Smooth muscle cell (in vitro differentiated cells): ENCODE measurements at regions not wholly inside any gene's neighbourhood (a gene's known extent, or its start where the extent isn't known, plus 50 kb on each side); places are given as distances from the start of the nearest gene placed in this dataset.

ENCODE experiments used
- DNase-seq: peaks from one replicate; lab custom pipeline; 2025; ENCODE audit not compliant: unreplicated experiment; lab: John Stamatoyannopoulos, UW
- H2AFZ ChIP-seq: fragments of 200-600 bp; sonication (generic); 2 replicates; pipeline ENCODE4 v1.6.0; 2016; ENCODE audit warnings: antibody characterized with exemption, low read depth, mild to moderate bottlenecking
- H3F3A ChIP-seq: fragments of 200-600 bp; sonication (generic); 2 replicates; pipeline ENCODE4 v1.6.0; 2017; ENCODE audit warnings: antibody characterized with exemption, low read depth
- H3K27ac ChIP-seq: fragments of 200-600 bp; sonication (generic); 2 replicates; pipeline ENCODE4 v1.5.1; 2016; ENCODE audit warnings: low read depth, mild to moderate bottlenecking
- H3K27me3 ChIP-seq: fragments of 200-600 bp; sonication (generic); 2 replicates; pipeline ENCODE4 v1.6.1; 2016; ENCODE audit warnings: low read depth, mild to moderate bottlenecking
- H3K36me3 ChIP-seq: fragments of 200-600 bp; sonication (generic); 2 replicates; pipeline ENCODE4 v1.5.1; 2016; ENCODE audit warnings: low read depth
- H3K4me1 ChIP-seq: fragments of 200-600 bp; sonication (generic); 2 replicates; pipeline ENCODE4 v1.5.1; 2016; ENCODE audit warnings: low read depth
- H3K4me2 ChIP-seq: fragments of 200-600 bp; sonication (generic); 2 replicates; pipeline ENCODE4 v1.6.0; 2016; ENCODE audit warnings: mild to moderate bottlenecking
- H3K4me3 ChIP-seq: fragments of 200-600 bp; sonication (generic); 2 replicates; pipeline ENCODE4 v1.5.1; 2016; ENCODE audit warnings: mild to moderate bottlenecking
- H3K79me2 ChIP-seq: fragments of 200-600 bp; sonication (generic); 2 replicates; pipeline ENCODE4 v1.6.0; 2016; ENCODE audit warnings: low read depth, mild to moderate bottlenecking
- H3K9ac ChIP-seq: fragments of 200-600 bp; sonication (generic); 2 replicates; pipeline ENCODE4 v1.6.0; 2016; ENCODE audit warnings: low read depth
- H3K9me3 ChIP-seq: fragments of 200-600 bp; sonication (generic); replicated peaks from 2 replicates; pipeline ENCODE4 v1.5.1; 2016; ENCODE audit warnings: low read depth
- H4K20me1 ChIP-seq: fragments of 200-600 bp; sonication (generic); 2 replicates; pipeline ENCODE4 v1.6.0; 2016; ENCODE audit warnings: low read depth
- WGBS: methylation state at CpG from one replicate; pipeline ENCODE4 v1.1.7; 2016; ENCODE audit warnings: low lambda C conversion rate; 5-methylcytosine and 5-hydroxymethylcytosine counted together
- TF ChIP-seq, protein P1 (sequence below): fragments of 200-600 bp; sonication (generic); IDR thresholded peaks from 2 replicates; pipeline ENCODE4 v1.5.1; 2017; ENCODE audit warnings: borderline replicate concordance, mild to moderate bottlenecking, antibody characterized with exemption; ENCODE audit not compliant: insufficient read depth, poor library complexity, severe bottlenecking

DNA sequence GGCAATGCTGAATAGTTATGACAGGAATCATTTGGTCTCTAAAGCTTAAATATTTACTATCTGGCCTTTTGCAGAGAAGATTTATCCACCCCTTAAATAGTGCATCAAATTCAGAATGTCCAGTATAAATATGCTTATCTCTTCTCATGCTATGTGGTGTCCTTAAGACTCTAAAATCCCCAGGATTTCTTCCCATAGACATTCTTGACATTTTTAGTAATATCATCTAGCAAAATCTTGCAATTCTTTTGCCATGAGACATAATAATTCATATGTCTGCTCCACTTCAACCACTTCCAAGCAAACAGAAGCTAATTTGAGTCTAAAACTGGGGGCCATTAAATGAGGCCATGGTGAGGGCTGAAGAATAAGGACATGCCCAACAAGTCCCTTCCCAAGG is 1923.4 kb upstream of the CDH9 start:
- H4K20me1 ChIP-seq, result no peaks in the 10 kb centered on the region
- no peaks in the 10 kb centered on the region for H3K79me2 ChIP-seq
- H3K9me3 ChIP-seq, result no peaks in the 10 kb centered on the region
- no peak overlapping the region for H3K4me3 ChIP-seq
- no peaks in the 10 kb centered on the region for H3K27me3 ChIP-seq
- DNase-seq, result no peak
- H3K9ac ChIP-seq, result no peak overlapping the region
- no peaks in the 10 kb centered on the region for H3K36me3 ChIP-seq
- H3F3A ChIP-seq, result no peaks in the 10 kb centered on the region
- H2AFZ ChIP-seq, result no peak overlapping the region
- TF ChIP-seq, protein P1, sequence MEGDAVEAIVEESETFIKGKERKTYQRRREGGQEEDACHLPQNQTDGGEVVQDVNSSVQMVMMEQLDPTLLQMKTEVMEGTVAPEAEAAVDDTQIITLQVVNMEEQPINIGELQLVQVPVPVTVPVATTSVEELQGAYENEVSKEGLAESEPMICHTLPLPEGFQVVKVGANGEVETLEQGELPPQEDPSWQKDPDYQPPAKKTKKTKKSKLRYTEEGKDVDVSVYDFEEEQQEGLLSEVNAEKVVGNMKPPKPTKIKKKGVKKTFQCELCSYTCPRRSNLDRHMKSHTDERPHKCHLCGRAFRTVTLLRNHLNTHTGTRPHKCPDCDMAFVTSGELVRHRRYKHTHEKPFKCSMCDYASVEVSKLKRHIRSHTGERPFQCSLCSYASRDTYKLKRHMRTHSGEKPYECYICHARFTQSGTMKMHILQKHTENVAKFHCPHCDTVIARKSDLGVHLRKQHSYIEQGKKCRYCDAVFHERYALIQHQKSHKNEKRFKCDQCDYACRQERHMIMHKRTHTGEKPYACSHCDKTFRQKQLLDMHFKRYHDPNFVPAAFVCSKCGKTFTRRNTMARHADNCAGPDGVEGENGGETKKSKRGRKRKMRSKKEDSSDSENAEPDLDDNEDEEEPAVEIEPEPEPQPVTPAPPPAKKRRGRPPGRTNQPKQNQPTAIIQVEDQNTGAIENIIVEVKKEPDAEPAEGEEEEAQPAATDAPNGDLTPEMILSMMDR, result no peak
- no peaks in the 10 kb centered on the region for H3K4me1 ChIP-seq
- no peak overlapping the region for H3K4me2 ChIP-seq
- H3K27ac ChIP-seq, result no peak overlapping the region

DNA sequence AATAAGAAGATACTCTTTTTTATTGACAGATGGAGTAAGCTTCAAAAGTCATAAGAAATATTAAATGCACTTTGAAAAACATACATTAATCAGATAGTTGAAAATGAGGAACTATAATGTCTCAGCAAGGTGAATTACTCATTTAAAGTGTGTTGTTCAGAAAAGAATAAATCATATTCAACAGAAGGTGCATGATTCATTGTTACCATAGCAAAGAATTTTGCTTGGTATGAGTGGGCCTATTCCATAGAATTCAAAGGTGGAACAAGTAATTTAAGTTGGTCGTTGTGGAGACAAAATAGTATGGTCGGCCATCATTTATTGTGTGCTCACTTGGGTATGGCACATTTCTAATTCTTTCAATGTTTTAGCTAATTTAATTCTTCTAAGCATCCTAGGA is 1920.2 kb upstream of the CDH9 start:
- TF ChIP-seq, protein P1, result no peak
- no peaks in the 10 kb centered on the region for H3K9me3 ChIP-seq

DNA sequence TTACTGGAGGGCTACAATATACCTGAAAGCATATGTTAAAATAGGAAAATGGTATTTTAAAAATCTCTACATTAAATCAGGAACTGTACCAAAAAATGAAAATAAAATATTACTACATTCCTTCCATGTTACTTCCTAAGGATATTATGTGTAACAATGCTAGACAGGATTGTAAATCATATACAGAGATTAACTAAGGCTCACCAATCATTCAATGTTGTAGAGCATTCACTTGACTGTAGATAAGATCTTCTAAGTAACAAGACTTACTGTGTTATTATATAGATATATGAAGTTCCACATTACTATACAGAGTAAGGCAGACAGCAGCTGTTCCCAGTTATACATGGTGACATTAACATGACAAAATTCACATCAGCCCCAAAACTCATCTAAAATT is 1919.1 kb upstream of the CDH9 start:
- Histone ChIP-seq H3K36me3 (no peaks in the 10 kb centered on the region), H2AFZ (no peak overlapping the region), H3K4me2 (no peak overlapping the region), H3K79me2 (no peaks in the 10 kb centered on the region), H3K4me3 (no peak overlapping the region), H3K9me3 (no peaks in the 10 kb centered on the region), H3K27ac (no peak overlapping the region), H3K4me1 (no peaks in the 10 kb centered on the region), H3F3A (no peaks in the 10 kb centered on the region), H3K27me3 (no peaks in the 10 kb centered on the region), H3K9ac (no peak overlapping the region), H4K20me1 (no peaks in the 10 kb centered on the region)
- TF ChIP-seq, protein P1, result no peak
- no peak for DNase-seq

More for the DNA sequence above, 1920.2 kb upstream of the CDH9 start:
- Histone ChIP-seq H3K4me3 (no peak overlapping the region), H3K27me3 (no peaks in the 10 kb centered on the region), H3K36me3 (no peaks in the 10 kb centered on the region), H2AFZ (no peak overlapping the region), H3K79me2 (no peaks in the 10 kb centered on the region), H3K4me2 (no peak overlapping the region), H3K9ac (no peak overlapping the region), H3K4me1 (no peaks in the 10 kb centered on the region), H3K27ac (no peak overlapping the region), H3F3A (no peaks in the 10 kb centered on the region), H4K20me1 (no peaks in the 10 kb centered on the region)
- 78% methylated on average over 2 of the region's 2 CpGs for WGBS
- no peak for DNase-seq

DNA sequence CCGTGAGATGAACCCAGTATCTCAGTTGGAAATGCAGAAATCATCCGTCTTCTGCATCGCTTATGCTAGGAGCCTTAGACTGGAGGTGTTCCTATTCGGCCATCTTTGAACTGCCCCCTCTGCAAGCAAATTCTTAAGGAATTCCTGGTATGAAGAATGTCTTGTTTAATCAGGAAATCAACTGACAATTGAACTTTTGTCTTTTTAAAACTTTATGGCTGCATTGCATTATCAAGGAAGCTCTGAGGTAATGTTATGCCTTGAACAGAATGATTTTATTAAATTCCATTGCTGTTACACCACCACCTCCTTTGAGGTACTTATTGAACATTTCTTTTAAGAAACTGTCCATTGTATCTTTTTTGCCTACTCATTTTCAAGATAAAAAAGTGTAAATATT is 1915.7 kb upstream of the CDH9 start:
- H3K27me3 ChIP-seq, result no peaks in the 10 kb centered on the region
- no peak overlapping the region for H3K4me2 ChIP-seq
- no peaks in the 10 kb centered on the region for H4K20me1 ChIP-seq
- no peaks in the 10 kb centered on the region for H3F3A ChIP-seq
- no peak overlapping the region for H3K27ac ChIP-seq
- no peaks in the 10 kb centered on the region for H3K36me3 ChIP-seq
- no peaks in the 10 kb centered on the region for H3K9me3 ChIP-seq
- no peak overlapping the region for H2AFZ ChIP-seq
- no peak overlapping the region for H3K4me3 ChIP-seq
- no peak overlapping the region for H3K9ac ChIP-seq
- H3K79me2 ChIP-seq, result no peaks in the 10 kb centered on the region
- no peak for DNase-seq
- TF ChIP-seq, protein P1, result no peak
- 89% methylated on average over 4 of the region's 4 CpGs for WGBS
- no peaks in the 10 kb centered on the region for H3K4me1 ChIP-seq
